MCF 10A (cell line): ENCODE measurements at regions not wholly inside any gene's neighbourhood (a gene's known extent, or its start where the extent isn't known, plus 50 kb on each side); places are given as distances from the start of the nearest gene placed in this dataset.
"Not testable (repeated sequence)": the region's sequence is repeated elsewhere in the genome, so short reads cannot be mapped to it uniquely, and the experiment has no call there.

ENCODE experiments used
- BruUV-seq: library from RNA; stranded (reverse); fragments of 400-500 nt; replicated peaks from 2 replicates; lab custom pipeline; 2021; lab: Mats Ljungman, UMichigan
- CTCF ChIA-PET: fragments of 300-600 bp; sonication (Branson Sonifier 250); formaldehyde crosslinking; extraction: SDS; loops from one replicate; lab custom pipeline; 2021; ENCODE audit warnings: antibody characterized with exemption, inconsistent platforms; lab: Yijun Ruan, JAX
- POLR2A ChIA-PET: fragments of 300-600, 350-650 bp; sonication (Branson Sonifier 250); formaldehyde crosslinking; extraction: SDS; loops from one replicate; lab custom pipeline; 2020; ENCODE audit warnings: antibody characterized with exemption, inconsistent platforms; lab: Yijun Ruan, JAX
- DNase-seq: peaks from one replicate; pipeline ENCODE4 v3.0.0-alpha.2; 2018; ENCODE audit not compliant: unreplicated experiment
- H3K27ac Mint-ChIP-seq: one replicate; pipeline ENCODE4 v1.8.0; 2022; ENCODE audit warnings: mild to moderate bottlenecking, low read depth, mixed read lengths; ENCODE audit not compliant: unreplicated experiment
- H3K27me3 Mint-ChIP-seq: one replicate; pipeline ENCODE4 v1.8.0; 2022; ENCODE audit warnings: mixed read lengths; ENCODE audit not compliant: insufficient read depth, unreplicated experiment
- H3K36me3 Mint-ChIP-seq: one replicate; pipeline ENCODE4 v1.8.0; 2022; ENCODE audit warnings: mild to moderate bottlenecking, moderate library complexity, mixed read lengths; ENCODE audit not compliant: insufficient read depth, unreplicated experiment
- H3K4me1 Mint-ChIP-seq: one replicate; pipeline ENCODE4 v1.8.0; 2022; ENCODE audit warnings: mixed read lengths; ENCODE audit not compliant: insufficient read depth, unreplicated experiment
- H3K4me3 Mint-ChIP-seq: one replicate; pipeline ENCODE4 v1.8.0; 2022; ENCODE audit warnings: mild to moderate bottlenecking, moderate library complexity, mixed read lengths; ENCODE audit not compliant: unreplicated experiment
- H3K9me3 Mint-ChIP-seq: one replicate; pipeline ENCODE4 v1.8.0; 2022; ENCODE audit warnings: mixed read lengths; ENCODE audit not compliant: unreplicated experiment
- intact Hi-C: fragments of 100-400 bp; cut with micrococcal nuclease; formaldehyde crosslinking; loops from 2 replicates; pipeline ENCODE4 v1.14.1; 2022
- TF ChIP-seq, protein P1 (sequence below): fragments of 200-600 bp; IDR thresholded peaks from one replicate; pipeline ENCODE4 v1.8.0; 2022; ENCODE audit warnings: antibody characterized with exemption, mild to moderate bottlenecking; ENCODE audit not compliant: unreplicated experiment

DNA sequence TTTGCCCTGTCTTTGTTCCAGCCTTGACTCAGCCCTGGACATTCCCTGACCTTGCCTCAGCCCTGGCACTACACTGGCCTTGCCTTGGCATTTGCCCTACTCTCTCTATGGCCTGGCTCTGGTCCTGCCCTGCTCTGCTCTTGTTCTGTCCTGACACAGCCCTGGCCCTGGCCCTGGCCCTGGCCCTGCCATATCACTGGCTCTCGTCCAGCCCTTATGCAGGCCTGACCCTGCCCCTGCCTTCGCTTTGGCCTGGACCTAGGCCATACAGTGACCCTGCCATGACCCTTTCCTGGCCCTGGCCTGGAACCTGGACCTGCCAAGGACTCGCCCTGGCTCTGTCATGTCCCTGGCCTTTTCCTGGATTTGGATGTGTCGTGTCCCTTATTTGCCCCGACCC, 646.0 kb downstream of the ZNF37A start:
- Mint-ChIP-seq H3K9me3 (peaks cover 9% of the 10 kb centered on the region), H3K27ac (no peak overlapping the region), H3K4me3 (no peak overlapping the region), H3K27me3 (no peaks in the 10 kb centered on the region), H3K36me3 (no peaks in the 10 kb centered on the region), H3K4me1 (no peaks in the 10 kb centered on the region)
- ChIA-PET CTCF (no interaction called here), POLR2A (no interaction called here)
- DNase-seq, result no peak
- intact Hi-C loops, result no loop called here
- TF ChIP-seq, protein P1, sequence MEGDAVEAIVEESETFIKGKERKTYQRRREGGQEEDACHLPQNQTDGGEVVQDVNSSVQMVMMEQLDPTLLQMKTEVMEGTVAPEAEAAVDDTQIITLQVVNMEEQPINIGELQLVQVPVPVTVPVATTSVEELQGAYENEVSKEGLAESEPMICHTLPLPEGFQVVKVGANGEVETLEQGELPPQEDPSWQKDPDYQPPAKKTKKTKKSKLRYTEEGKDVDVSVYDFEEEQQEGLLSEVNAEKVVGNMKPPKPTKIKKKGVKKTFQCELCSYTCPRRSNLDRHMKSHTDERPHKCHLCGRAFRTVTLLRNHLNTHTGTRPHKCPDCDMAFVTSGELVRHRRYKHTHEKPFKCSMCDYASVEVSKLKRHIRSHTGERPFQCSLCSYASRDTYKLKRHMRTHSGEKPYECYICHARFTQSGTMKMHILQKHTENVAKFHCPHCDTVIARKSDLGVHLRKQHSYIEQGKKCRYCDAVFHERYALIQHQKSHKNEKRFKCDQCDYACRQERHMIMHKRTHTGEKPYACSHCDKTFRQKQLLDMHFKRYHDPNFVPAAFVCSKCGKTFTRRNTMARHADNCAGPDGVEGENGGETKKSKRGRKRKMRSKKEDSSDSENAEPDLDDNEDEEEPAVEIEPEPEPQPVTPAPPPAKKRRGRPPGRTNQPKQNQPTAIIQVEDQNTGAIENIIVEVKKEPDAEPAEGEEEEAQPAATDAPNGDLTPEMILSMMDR, result no peak
- BruUV-seq, result no TSS peak

DNA sequence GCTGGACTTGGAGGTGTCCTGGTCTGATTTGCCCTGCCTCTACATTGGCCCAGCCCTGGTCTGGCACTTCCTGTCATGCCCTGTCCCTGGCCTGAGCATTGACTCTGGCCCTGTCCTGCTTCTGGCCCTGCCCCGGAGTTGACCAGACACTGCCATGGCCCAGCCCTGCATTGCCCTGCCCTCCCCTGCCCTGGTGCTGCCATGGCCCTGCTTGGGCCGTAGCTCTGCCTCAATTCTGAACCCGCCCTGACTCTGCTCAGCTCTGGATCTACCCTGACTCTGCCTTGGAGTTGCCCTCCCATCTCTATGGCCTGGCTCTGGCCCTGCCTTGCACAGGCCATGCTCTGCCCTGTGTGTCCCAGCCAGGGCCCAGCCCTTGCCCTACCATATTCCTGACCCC, 647.1 kb downstream of the ZNF37A start:
- intact Hi-C loops, result no loop called here
- Mint-ChIP-seq H3K4me3 (no peak overlapping the region), H3K36me3 (no peaks in the 10 kb centered on the region), H3K4me1 (no peaks in the 10 kb centered on the region), H3K27ac (no peak overlapping the region), H3K9me3 (peaks cover 9% of the 10 kb centered on the region), H3K27me3 (no peaks in the 10 kb centered on the region)
- no peak for DNase-seq
- TF ChIP-seq, protein P1, result no peak
- POLR2A ChIA-PET, result no interaction called here
- CTCF ChIA-PET, result no interaction called here
- no TSS peak for BruUV-seq

DNA sequence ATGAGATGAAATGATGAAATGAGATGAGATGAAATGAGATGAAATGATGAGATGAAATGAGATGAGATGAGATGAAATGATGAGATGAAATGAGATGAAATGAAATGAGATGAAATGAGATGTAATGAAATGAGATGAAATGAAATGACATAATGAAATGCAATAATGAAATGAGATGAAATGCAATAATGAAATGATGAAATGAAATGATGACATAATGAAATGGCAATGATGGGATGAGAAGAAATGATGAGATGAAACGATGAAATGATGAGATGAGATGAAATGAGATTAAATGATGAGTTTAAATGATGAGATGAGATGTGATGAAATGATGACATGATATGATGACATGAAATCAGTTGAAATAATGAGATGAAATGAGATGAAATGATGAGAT, 650.3 kb downstream of the ZNF37A start:
- POLR2A ChIA-PET, H3K36me3 Mint-ChIP-seq, H3K4me1 Mint-ChIP-seq, H3K4me3 Mint-ChIP-seq, H3K27me3 Mint-ChIP-seq, BruUV-seq, intact Hi-C loops, DNase-seq, CTCF ChIA-PET, H3K9me3 Mint-ChIP-seq, H3K27ac Mint-ChIP-seq: not testable (repeated sequence)

DNA sequence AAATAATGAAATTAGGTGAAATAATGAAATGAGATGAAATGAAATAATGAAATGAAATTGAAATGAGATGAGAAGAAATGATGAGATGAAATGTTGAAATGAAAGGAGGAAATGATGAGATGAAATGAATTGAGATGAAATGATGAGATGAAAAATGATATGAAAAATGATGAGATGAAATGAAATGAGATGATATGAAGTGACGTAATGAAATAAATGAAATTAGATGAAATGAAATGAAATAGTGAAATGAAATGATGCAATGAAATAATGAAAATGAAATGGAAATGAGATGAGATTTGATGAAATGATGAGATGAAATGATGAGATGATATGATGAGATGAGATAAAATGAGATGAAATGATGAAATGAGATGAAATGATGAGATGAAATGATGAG, 651.9 kb downstream of the ZNF37A start:
- DNase-seq, BruUV-seq, H3K4me3 Mint-ChIP-seq, CTCF ChIA-PET, H3K4me1 Mint-ChIP-seq, H3K36me3 Mint-ChIP-seq, H3K27me3 Mint-ChIP-seq, H3K27ac Mint-ChIP-seq, H3K9me3 Mint-ChIP-seq, POLR2A ChIA-PET, intact Hi-C loops: not testable (repeated sequence)
